Subcutaneous abdominal adipose tissue (tissue), 5 donors: ENCODE measurements at regions not wholly inside any gene's neighbourhood (a gene's known extent, or its start where the extent isn't known, plus 50 kb on each side); places are given as distances from the start of the nearest gene placed in this dataset.

Experiments
- H3K27ac ChIP-seq: one replicate; pipeline ENCODE4 v1.7.0; 2013; ENCODE audit warnings: low read depth, mild to moderate bottlenecking, inconsistent platforms, low read length, moderate library complexity
- H3K27me3 ChIP-seq, 5 donors: one replicate each; pipeline ENCODE4 v1.7.0; 2013; ENCODE audit warnings: low read length in 5 of 5, inconsistent platforms in 1 of 5; ENCODE audit not compliant: control insufficient read depth in 5 of 5, insufficient read depth in 4 of 5
- H3K36me3 ChIP-seq, 5 donors: one replicate each; pipeline ENCODE4 v1.7.0; 2013; ENCODE audit warnings: low read length in 5 of 5; ENCODE audit not compliant: control insufficient read depth in 5 of 5, insufficient read depth in 5 of 5
- H3K4me1 ChIP-seq, 5 donors: one replicate each; pipeline ENCODE4 v1.7.0; 2013; ENCODE audit warnings: low read length in 5 of 5, mild to moderate bottlenecking in 3 of 5, moderate library complexity in 1 of 5; ENCODE audit not compliant: control insufficient read depth in 5 of 5, insufficient read depth in 5 of 5
- H3K4me3 ChIP-seq, 5 donors: one replicate each; pipeline ENCODE4 v1.7.0; 2013; ENCODE audit warnings: low read length in 5 of 5, low read depth in 1 of 5
- H3K9ac ChIP-seq, 5 donors: one replicate each; pipeline ENCODE4 v1.7.0; 2013; ENCODE audit warnings: low read length in 5 of 5, mild to moderate bottlenecking in 4 of 5, moderate library complexity in 3 of 5
- H3K9me3 ChIP-seq, 5 donors: one replicate each; pipeline ENCODE4 v1.7.0; 2013; ENCODE audit warnings: low read length in 5 of 5; ENCODE audit not compliant: control insufficient read depth in 5 of 5
- donor health status: healthy.
- donor health status: healthy.
- donor health status: healthy.
- donor health status: healthy.
- donor health status: healthy.

DNA sequence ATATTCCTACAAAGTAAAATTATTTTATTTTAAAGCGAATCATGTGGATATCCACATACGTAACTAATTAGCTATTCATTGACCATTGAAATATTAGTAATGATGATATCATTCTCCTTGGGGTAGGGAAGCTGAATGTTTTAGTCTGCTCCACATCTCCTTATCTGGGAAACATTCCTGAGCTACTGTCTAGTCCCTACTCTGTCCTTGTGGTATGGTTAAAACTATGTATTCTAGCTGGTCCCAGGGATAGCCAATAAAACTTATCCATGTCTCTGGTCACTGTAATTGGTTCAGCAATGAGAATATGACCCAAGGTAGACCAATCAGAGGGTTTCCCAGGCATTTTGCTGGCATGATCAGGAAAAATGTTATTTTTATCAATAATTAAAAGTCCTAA is 76.0 kb upstream of the DAP start:
- H3K27ac ChIP-seq, result no peak overlapping the region
- no peaks in the 10 kb centered on the region for H3K4me1 ChIP-seq
- H3K9me3 ChIP-seq, result no peaks in the 10 kb centered on the region
- no peak overlapping the region for H3K4me3 ChIP-seq
- H3K9ac ChIP-seq, result no peak overlapping the region
- no peaks in the 10 kb centered on the region for H3K27me3 ChIP-seq
- H3K36me3 ChIP-seq, result no peaks in the 10 kb centered on the region

DNA sequence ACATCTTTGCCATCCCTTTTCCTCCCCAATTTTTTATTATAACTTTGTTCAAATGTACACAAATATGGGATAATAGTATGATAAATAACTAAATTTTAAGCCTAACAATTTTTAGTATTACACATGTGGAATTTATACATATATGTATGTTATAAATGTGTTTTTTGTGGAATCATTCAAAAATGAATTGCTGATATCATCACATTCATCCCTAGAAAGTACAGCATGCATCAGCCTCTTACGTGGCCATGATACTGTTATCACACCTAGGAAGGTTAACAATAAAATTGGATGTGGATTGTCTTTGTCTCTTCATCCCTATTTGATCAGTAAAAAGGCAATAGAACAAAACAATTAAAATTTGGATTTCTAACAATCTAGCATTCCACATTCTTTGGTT is 73.7 kb upstream of the DAP start:
- no peak overlapping the region for H3K9ac ChIP-seq
- no peaks in the 10 kb centered on the region for H3K27me3 ChIP-seq
- H3K4me3 ChIP-seq, result no peak overlapping the region
- no peaks in the 10 kb centered on the region for H3K9me3 ChIP-seq
- H3K4me1 ChIP-seq, result no peaks in the 10 kb centered on the region
- H3K36me3 ChIP-seq, result no peaks in the 10 kb centered on the region
- no peak overlapping the region for H3K27ac ChIP-seq

DNA sequence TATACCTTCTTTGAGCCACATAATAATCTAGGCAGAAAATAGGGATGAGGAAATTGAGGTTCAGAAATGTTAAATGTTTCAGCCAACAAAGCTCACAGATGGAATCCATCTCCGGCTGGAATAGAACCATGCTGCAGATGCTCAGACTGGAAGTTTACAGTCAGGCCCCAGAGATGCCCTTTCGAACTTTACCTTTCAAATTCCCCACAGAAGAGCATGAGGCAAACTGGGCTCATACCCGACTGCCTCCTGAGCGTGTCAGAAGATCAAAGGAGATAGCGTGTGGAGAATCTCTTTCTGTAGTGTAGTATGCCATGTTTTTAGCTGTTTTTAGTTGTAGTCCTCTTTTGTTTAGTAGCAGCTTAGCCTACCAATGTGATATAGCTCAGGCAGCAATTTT is 72.0 kb upstream of the DAP start:
- no peak overlapping the region for H3K27ac ChIP-seq
- no peak overlapping the region for H3K4me3 ChIP-seq
- no peaks in the 10 kb centered on the region for H3K4me1 ChIP-seq
- no peak overlapping the region for H3K9ac ChIP-seq
- H3K36me3 ChIP-seq, result no peaks in the 10 kb centered on the region
- H3K27me3 ChIP-seq, result no peaks in the 10 kb centered on the region
- H3K9me3 ChIP-seq, result no peaks in the 10 kb centered on the region

DNA sequence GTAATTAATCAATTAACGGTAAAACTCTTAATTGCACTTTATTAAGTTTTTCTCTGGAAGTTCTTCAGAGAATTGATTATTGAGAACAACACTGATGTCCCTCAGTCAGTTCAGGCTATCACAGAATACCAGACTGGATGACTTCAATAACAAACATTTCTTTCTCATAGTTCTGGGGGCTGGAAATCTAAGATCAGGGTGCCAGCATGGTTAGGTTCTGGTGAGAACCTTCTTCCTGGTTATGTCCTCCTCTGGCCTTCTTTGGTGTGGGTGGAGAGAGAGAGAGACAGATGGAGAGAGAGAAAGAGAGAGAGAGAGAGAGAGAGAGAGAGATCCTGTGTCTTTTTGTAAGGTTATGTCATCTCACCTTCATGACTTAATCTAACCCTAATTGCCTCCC is 71.4 kb upstream of the DAP start:
- Histone ChIP-seq H3K9ac (no peak overlapping the region), H3K4me1 (no peaks in the 10 kb centered on the region), H3K27ac (no peak overlapping the region)

DNA sequence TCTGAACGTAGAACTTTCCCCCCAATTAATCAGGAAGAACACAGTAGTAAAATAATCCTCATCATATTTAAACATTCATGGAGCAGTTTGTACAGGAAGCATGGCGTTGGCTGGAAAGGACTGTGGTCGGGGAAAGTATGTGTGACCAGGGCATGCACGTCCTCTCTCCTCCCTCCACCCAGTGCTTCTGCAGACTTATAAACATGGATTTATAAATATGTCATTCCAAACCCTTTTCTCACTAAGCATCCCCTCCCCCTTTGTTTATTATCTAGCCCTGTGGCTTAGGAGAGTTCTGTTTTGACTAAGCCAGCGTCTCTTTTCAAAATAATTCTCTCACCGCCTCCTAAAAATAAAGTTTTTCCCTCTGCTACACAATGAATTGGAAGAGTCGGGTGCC is 70.4 kb upstream of the DAP start:
- no peaks in the 10 kb centered on the region for H3K4me1 ChIP-seq
- H3K4me3 ChIP-seq, result no peak overlapping the region
- H3K9me3 ChIP-seq, result no peaks in the 10 kb centered on the region
- no peaks in the 10 kb centered on the region for H3K36me3 ChIP-seq
- H3K9ac ChIP-seq, result no peak overlapping the region
- no peaks in the 10 kb centered on the region for H3K27me3 ChIP-seq
- no peak overlapping the region for H3K27ac ChIP-seq

More for the DNA sequence above, 71.4 kb upstream of the DAP start:
- Histone ChIP-seq H3K27me3 (no peaks in the 10 kb centered on the region), H3K4me3 (no peak overlapping the region), H3K9me3 (no peaks in the 10 kb centered on the region), H3K36me3 (no peaks in the 10 kb centered on the region)

DNA sequence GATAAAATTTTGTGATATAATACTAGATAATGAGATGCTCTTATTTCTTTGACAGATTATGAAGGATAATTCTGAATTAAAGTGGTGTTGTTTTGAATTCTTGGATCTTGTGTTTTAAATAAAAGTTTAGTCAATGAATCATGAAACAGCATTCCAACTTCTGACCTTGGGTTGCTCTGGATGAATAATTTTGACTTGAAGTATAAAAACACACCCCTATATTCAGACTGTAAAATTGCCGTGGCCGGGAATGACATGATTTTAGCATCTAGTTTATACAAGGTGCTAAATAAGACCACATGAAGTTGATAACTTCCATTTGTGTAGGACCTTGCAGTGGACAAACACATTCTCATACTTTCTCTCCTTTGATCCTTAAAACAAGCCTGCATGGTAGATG is 67.2 kb upstream of the DAP start:
- H3K4me1 ChIP-seq, result no peaks in the 10 kb centered on the region
- H3K27me3 ChIP-seq, result peaks cover 0 to 6% (median 0%) of the 10 kb centered on the region in 5 donors
- no peak overlapping the region for H3K9ac ChIP-seq
- no peak overlapping the region for H3K4me3 ChIP-seq
- H3K27ac ChIP-seq, result no peak overlapping the region
- H3K36me3 ChIP-seq, result no peaks in the 10 kb centered on the region
- H3K9me3 ChIP-seq, result no peaks in the 10 kb centered on the region

DNA sequence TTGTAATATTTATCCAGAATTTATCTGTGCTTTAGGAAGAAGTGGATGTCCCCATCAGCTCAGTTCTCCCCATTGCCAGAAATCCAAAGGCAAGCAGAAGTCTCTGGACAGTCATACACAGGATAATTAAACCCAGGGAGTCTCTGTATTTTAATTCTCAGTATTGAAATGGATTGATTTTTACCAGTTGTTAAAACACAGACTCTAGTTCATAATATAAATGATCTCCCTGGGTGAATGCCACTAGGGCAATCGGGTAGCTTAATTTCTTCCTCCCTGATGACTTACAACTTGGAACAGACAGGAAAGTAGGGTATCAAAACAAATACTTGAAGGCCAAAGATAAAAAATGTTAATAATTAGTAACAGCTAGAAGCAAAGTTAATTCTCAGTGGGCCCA is 66.5 kb upstream of the DAP start:
- Histone ChIP-seq H3K4me1 (no peaks in the 10 kb centered on the region), H3K4me3 (no peak overlapping the region), H3K9me3 (no peaks in the 10 kb centered on the region), H3K36me3 (no peaks in the 10 kb centered on the region), H3K9ac (no peak overlapping the region), H3K27me3 (peaks cover 0 to 6% (median 0%) of the 10 kb centered on the region in 5 donors), H3K27ac (no peak overlapping the region)

DNA sequence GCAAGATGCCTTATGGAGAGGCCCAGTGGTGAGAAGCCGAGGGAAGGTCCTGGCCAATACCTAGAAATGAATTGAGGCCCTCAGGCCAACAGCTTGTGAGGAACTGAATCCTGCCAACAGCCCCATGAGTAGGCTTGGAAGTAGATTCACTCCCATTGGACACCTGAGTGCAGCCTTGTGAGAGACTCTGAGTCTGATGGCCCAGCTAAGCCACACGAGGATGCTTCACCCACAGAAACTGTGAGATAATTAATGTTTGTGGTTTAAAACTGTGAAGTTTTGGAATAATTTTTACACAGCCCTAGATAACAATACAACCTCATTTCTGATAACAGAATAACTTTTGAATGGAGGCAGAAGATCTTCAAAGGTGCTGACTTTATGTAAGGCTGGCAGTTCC is 65.9 kb upstream of the DAP start:
- peaks cover 0 to 6% (median 0%) of the 10 kb centered on the region in 5 donors for H3K27me3 ChIP-seq
- H3K4me1 ChIP-seq, result no peaks in the 10 kb centered on the region
- H3K4me3 ChIP-seq, result no peak overlapping the region
- no peaks in the 10 kb centered on the region for H3K36me3 ChIP-seq
- no peaks in the 10 kb centered on the region for H3K9me3 ChIP-seq
- no peak overlapping the region for H3K27ac ChIP-seq
- no peak overlapping the region for H3K9ac ChIP-seq

DNA sequence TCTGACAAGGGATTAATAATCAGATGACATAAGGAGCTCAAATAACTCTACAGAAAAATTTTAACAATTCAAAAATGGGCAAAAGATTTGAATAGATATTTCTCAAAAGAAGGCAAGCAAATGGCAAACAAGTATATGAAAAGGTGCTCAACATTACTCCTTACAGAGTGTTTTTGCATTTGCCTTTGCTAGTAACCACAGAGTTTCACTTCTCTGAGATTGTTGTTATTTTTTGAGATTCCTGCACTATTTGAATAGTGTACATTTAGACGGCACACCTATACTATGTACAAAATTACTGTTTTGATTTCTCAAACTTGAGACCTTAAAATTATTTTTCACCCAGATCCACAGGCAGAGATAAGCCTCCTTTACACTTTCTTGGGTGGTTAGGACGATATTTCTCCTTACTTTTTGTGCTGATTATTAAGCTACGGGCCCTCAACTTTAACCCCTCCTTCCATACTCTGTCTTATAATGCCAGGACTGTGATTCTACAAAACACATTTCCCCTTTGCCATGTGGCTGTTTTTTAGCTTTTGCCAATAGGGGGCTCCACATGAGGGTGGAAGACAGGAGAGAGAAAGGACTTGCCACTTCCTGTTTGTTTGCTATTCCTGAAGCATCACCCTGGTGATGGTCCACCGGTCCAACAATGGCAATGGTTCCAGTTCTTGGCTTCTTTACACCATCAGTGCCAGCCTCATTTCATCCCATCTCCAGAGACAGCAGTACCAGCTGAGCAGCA is 65.0 kb upstream of the DAP start:
- no peaks in the 10 kb centered on the region for H3K36me3 ChIP-seq
- H3K27me3 ChIP-seq, result peaks cover 0 to 6% (median 0%) of the 10 kb centered on the region in 5 donors
- no peak overlapping the region for H3K4me3 ChIP-seq
- no peak overlapping the region for H3K9ac ChIP-seq
- H3K9me3 ChIP-seq, result no peaks in the 10 kb centered on the region
- H3K27ac ChIP-seq, result no peak overlapping the region
- no peaks in the 10 kb centered on the region for H3K4me1 ChIP-seq

DNA sequence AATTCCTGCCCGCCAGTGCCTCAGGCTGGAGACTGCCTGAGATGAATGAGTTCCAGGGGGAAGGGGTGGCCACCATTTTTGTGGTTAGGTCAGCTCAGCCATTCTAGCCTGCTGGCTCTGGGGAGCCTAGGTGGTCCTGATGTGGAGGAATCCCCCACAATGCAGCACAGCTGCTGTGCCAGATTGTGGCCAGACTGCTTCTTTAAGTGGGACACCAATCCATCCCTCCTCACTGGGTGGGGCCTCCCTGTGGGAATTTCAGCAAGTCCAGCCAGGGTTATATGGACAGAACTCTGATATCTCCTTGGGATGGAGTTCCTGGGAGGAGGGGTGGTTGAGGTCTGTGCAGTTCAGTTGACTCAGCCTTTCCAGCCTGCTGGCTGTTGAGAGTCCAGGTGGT is 51.2 kb upstream of the DAP start:
- peaks cover 0 to 4% (median 0%) of the 10 kb centered on the region in 5 donors for H3K27me3 ChIP-seq
- no peak overlapping the region for H3K9ac ChIP-seq
- no peaks in the 10 kb centered on the region for H3K4me1 ChIP-seq
- H3K27ac ChIP-seq, result no peak overlapping the region
- H3K36me3 ChIP-seq, result no peaks in the 10 kb centered on the region
- H3K4me3 ChIP-seq, result no peak overlapping the region
- peaks cover 0 to 3% (median 0%) of the 10 kb centered on the region in 5 donors for H3K9me3 ChIP-seq
